H1 (cell line): ENCODE measurements at regions not wholly inside any gene's neighbourhood (a gene's known extent, or its start where the extent isn't known, plus 50 kb on each side); places are given as distances from the start of the nearest gene placed in this dataset.

Experiments
- TF ChIP-seq, protein P1 (sequence below): fragments of 300-600 bp; sonication (generic); IDR thresholded peaks from 2 replicates; pipeline ENCODE4 v1.7.1; 2012; ENCODE audit warnings: low read length, moderate library complexity, mild to moderate bottlenecking, inconsistent platforms; ENCODE audit not compliant: insufficient replicate concordance

DNA sequence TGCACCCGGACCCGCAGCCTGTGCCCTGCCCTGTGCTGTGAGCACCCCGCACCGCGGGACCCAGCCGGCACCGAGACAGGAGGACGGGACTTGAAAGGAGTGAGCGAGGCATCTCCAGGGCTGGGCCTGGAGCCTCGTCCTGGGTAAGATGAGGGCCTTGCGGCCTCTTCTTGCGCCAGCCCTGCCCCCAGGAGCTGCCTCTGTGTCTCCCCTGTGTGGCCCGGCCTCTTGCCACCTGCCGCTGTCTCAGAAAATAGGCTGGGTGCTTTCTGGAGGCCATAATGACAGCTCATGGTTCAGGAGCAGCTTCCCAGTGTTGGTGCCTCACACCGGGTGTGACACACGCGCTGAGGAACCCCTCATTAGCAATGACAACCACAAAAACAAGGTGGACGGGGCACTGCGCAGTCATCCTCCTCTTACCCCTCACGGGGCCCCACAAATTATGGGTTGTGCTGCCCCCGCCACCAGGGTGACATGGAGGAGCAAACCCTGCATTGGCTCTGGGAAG lies 161.5 kb upstream of the C1orf174 start (continued):
- TF ChIP-seq, protein P1, sequence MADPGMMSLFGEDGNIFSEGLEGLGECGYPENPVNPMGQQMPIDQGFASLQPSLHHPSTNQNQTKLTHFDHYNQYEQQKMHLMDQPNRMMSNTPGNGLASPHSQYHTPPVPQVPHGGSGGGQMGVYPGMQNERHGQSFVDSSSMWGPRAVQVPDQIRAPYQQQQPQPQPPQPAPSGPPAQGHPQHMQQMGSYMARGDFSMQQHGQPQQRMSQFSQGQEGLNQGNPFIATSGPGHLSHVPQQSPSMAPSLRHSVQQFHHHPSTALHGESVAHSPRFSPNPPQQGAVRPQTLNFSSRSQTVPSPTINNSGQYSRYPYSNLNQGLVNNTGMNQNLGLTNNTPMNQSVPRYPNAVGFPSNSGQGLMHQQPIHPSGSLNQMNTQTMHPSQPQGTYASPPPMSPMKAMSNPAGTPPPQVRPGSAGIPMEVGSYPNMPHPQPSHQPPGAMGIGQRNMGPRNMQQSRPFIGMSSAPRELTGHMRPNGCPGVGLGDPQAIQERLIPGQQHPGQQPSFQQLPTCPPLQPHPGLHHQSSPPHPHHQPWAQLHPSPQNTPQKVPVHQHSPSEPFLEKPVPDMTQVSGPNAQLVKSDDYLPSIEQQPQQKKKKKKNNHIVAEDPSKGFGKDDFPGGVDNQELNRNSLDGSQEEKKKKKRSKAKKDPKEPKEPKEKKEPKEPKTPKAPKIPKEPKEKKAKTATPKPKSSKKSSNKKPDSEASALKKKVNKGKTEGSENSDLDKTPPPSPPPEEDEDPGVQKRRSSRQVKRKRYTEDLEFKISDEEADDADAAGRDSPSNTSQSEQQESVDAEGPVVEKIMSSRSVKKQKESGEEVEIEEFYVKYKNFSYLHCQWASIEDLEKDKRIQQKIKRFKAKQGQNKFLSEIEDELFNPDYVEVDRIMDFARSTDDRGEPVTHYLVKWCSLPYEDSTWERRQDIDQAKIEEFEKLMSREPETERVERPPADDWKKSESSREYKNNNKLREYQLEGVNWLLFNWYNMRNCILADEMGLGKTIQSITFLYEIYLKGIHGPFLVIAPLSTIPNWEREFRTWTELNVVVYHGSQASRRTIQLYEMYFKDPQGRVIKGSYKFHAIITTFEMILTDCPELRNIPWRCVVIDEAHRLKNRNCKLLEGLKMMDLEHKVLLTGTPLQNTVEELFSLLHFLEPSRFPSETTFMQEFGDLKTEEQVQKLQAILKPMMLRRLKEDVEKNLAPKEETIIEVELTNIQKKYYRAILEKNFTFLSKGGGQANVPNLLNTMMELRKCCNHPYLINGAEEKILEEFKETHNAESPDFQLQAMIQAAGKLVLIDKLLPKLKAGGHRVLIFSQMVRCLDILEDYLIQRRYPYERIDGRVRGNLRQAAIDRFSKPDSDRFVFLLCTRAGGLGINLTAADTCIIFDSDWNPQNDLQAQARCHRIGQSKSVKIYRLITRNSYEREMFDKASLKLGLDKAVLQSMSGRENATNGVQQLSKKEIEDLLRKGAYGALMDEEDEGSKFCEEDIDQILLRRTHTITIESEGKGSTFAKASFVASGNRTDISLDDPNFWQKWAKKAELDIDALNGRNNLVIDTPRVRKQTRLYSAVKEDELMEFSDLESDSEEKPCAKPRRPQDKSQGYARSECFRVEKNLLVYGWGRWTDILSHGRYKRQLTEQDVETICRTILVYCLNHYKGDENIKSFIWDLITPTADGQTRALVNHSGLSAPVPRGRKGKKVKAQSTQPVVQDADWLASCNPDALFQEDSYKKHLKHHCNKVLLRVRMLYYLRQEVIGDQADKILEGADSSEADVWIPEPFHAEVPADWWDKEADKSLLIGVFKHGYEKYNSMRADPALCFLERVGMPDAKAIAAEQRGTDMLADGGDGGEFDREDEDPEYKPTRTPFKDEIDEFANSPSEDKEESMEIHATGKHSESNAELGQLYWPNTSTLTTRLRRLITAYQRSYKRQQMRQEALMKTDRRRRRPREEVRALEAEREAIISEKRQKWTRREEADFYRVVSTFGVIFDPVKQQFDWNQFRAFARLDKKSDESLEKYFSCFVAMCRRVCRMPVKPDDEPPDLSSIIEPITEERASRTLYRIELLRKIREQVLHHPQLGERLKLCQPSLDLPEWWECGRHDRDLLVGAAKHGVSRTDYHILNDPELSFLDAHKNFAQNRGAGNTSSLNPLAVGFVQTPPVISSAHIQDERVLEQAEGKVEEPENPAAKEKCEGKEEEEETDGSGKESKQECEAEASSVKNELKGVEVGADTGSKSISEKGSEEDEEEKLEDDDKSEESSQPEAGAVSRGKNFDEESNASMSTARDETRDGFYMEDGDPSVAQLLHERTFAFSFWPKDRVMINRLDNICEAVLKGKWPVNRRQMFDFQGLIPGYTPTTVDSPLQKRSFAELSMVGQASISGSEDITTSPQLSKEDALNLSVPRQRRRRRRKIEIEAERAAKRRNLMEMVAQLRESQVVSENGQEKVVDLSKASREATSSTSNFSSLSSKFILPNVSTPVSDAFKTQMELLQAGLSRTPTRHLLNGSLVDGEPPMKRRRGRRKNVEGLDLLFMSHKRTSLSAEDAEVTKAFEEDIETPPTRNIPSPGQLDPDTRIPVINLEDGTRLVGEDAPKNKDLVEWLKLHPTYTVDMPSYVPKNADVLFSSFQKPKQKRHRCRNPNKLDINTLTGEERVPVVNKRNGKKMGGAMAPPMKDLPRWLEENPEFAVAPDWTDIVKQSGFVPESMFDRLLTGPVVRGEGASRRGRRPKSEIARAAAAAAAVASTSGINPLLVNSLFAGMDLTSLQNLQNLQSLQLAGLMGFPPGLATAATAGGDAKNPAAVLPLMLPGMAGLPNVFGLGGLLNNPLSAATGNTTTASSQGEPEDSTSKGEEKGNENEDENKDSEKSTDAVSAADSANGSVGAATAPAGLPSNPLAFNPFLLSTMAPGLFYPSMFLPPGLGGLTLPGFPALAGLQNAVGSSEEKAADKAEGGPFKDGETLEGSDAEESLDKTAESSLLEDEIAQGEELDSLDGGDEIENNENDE = no peak
